HL-60 (cell line): ENCODE measurements at regions not wholly inside any gene's neighbourhood (a gene's known extent, or its start where the extent isn't known, plus 50 kb on each side); places are given as distances from the start of the nearest gene placed in this dataset.

Experiments
- DNase-seq, 2 experiments: peaks; one replicate each; pipeline ENCODE4 v3.0.0-alpha.2; 2010 to 2020; ENCODE audit warnings: low read depth in 1 of 2, low spot score in 1 of 2
- H3K27ac ChIP-seq: fragments of 250-450 bp; sonication (Bioruptor Pico); replicated peaks from 2 replicates; pipeline ENCODE4 v1.5.1; 2020; ENCODE audit warnings: mild to moderate bottlenecking, moderate library complexity
- H3K27me3 ChIP-seq: fragments of 250-450 bp; sonication (Bioruptor Pico); 2 replicates; pipeline ENCODE4 v1.5.1; 2021; ENCODE audit warnings: mild to moderate bottlenecking, moderate library complexity; ENCODE audit not compliant: insufficient read depth, poor library complexity, severe bottlenecking
- H3K4me3 ChIP-seq: replicated peaks from 2 replicates; pipeline ENCODE4 v1.5.1; 2011; ENCODE audit warnings: mild to moderate bottlenecking, control low read depth, low read length; ENCODE audit not compliant: insufficient read depth
- CTCF ChIP-seq: IDR thresholded peaks from one replicate; pipeline ENCODE4 v1.5.1; 2011; ENCODE audit warnings: low read length, control low read depth, inconsistent platforms; ENCODE audit not compliant: insufficient read depth
- GABPA ChIP-seq: IDR thresholded peaks from 2 replicates; pipeline ENCODE4 v1.6.1; 2012; ENCODE audit warnings: low read depth
- POLR2AphosphoS5 ChIP-seq: IDR thresholded peaks from 2 replicates; pipeline ENCODE4 v1.6.1; 2012; ENCODE audit warnings: low read depth
- REST ChIP-seq: IDR thresholded peaks from 2 replicates; pipeline ENCODE4 v1.6.1; 2012; ENCODE audit warnings: low read depth; ENCODE audit not compliant: insufficient replicate concordance
- SPI1 ChIP-seq: IDR thresholded peaks from 2 replicates; pipeline ENCODE4 v1.6.1; 2012; ENCODE audit warnings: low read depth, mild to moderate bottlenecking, borderline replicate concordance

DNA sequence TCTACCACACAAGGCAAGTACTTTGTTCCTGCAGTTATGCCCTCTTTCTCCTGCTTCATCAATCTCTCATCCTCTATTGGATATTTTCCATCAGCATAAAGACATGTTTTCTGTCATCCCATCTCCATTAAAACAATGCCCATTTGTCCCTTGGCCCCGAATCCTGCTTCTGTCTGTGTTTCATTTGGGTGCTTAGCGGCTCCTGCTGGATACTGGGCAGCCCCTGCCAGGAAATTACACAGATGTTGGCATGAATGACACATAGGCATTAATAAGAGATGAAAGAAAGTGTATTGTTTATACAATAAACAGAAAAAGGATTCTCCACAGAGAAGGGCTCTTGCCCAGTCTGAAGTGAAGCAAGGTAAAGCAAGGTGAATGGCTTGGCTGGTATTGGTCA, 765.3 kb downstream of the REEP3 start:
- Histone ChIP-seq H3K27me3 (no peaks in the 10 kb centered on the region), H3K4me3 (no peak overlapping the region), H3K27ac (no peak overlapping the region)
- TF ChIP-seq REST (no peak), SPI1 (no peak), POLR2AphosphoS5 (no peak), GABPA (no peak), CTCF (no peak)
- no peak for DNase-seq

DNA sequence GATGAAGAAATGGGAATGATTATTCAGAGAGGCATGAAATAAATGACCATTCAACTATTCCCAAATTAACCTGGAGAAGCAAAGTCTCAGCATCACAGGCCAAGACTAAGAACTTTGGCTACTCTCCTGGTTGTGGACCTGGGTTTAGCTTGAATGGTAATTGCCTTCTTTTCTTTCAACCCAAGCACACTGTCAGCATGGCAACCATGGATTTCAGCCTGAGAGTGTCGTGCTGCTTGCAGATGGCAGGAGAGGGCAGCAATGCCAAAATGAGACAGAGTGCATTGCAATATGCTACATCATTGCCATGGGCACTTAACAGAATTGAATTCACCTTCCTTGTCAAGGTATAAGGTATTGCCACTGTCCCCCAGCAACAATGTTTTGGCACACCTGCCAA, 767.2 kb downstream of the REEP3 start:
- DNase-seq, result no peak
- no peak overlapping the region for H3K4me3 ChIP-seq
- TF ChIP-seq SPI1 (no peak), POLR2AphosphoS5 (no peak), CTCF (no peak), GABPA (no peak), REST (no peak)
- no peak overlapping the region for H3K27ac ChIP-seq
- no peaks in the 10 kb centered on the region for H3K27me3 ChIP-seq

DNA sequence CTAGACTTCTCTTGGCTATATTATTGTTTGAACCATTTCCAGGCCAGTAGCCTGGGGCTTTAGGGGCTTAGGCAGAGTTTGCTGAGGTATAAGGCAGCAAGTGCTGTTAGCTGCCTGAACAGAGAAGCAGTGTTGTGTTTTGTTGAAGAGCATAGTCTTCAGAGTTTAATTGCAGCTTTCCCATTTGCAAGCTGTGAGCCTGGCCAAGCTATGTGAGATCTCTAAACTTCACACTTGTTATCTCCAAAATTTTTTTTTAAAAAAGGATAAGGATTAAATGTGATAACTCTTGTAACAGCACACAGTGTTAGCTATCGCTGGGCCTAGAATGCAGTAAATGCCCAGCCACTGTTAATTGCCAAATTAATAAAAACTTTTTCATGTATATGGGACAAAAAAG, 782.4 kb downstream of the REEP3 start:
- no peaks in the 10 kb centered on the region for H3K27me3 ChIP-seq
- no peak overlapping the region for H3K4me3 ChIP-seq
- TF ChIP-seq SPI1, result no peak
- TF ChIP-seq REST, result no peak
- no peak for TF ChIP-seq CTCF
- no peak for TF ChIP-seq GABPA
- TF ChIP-seq POLR2AphosphoS5, result no peak
- DNase-seq, result no peak
- H3K27ac ChIP-seq, result no peak overlapping the region
